OCI-LY1 (cell line): ENCODE measurements at regions not wholly inside any gene's neighbourhood (a gene's known extent, or its start where the extent isn't known, plus 50 kb on each side); places are given as distances from the start of the nearest gene placed in this dataset.

ENCODE experiments used
- H2AFZ ChIP-seq: fragments of 200-600 bp; sonication (generic), shearing (Covaris generic); 2 replicates; pipeline ENCODE4 v1.6.0; 2014; ENCODE audit warnings: antibody characterized with exemption, mild to moderate bottlenecking, low read length
- H3F3A ChIP-seq: fragments of 200-600 bp; sonication (generic), shearing (Covaris generic); 2 replicates; pipeline ENCODE4 v1.6.0; 2014; ENCODE audit warnings: mild to moderate bottlenecking, antibody characterized with exemption, low read length, moderate library complexity; ENCODE audit not compliant: insufficient read depth
- H3K27ac ChIP-seq: fragments of 200-600 bp; sonication (generic); 2 replicates; pipeline ENCODE4 v1.5.1; 2014; ENCODE audit warnings: low read length, mixed run types, mild to moderate bottlenecking, low read depth; ENCODE audit not compliant: poor library complexity, severe bottlenecking
- H3K27me3 ChIP-seq: fragments of 200-600 bp; sonication (generic); 2 replicates; pipeline ENCODE4 v1.6.0; 2014; ENCODE audit warnings: antibody characterized with exemption, mild to moderate bottlenecking, low read length, moderate library complexity; ENCODE audit not compliant: insufficient read depth
- H3K36me3 ChIP-seq: fragments of 200-600 bp; sonication (generic); 2 replicates; pipeline ENCODE4 v1.6.1; 2014; ENCODE audit warnings: mild to moderate bottlenecking, antibody characterized with exemption, low read length, moderate library complexity, mixed read lengths; ENCODE audit not compliant: insufficient read depth
- H3K4me1 ChIP-seq: fragments of 200-600 bp; sonication (generic); 2 replicates; pipeline ENCODE4 v1.5.1; 2014; ENCODE audit warnings: mild to moderate bottlenecking, low read length, moderate library complexity; ENCODE audit not compliant: insufficient read depth, severe bottlenecking
- H3K4me2 ChIP-seq: fragments of 200-600 bp; sonication (generic), shearing (Covaris generic); 2 replicates; pipeline ENCODE4 v1.6.1; 2014; ENCODE audit warnings: low read length
- H3K4me3 ChIP-seq: fragments of 200-600 bp; sonication (generic); 2 replicates; pipeline ENCODE4 v1.5.1; 2014; ENCODE audit warnings: low read length, low read depth, mild to moderate bottlenecking, mixed read lengths; ENCODE audit not compliant: poor library complexity, severe bottlenecking
- H3K79me2 ChIP-seq: fragments of 200-600 bp; shearing (Covaris generic); 2 replicates; pipeline ENCODE4 v1.6.1; 2016; ENCODE audit warnings: mixed run types, low read length, mixed read lengths; ENCODE audit not compliant: insufficient read depth
- H3K9ac ChIP-seq: fragments of 200-600 bp; sonication (generic), shearing (Covaris generic); 2 replicates; pipeline ENCODE4 v1.6.1; 2014; ENCODE audit warnings: mild to moderate bottlenecking, low read length, mixed read lengths
- H3K9me2 ChIP-seq: fragments of 200-600 bp; sonication (generic), shearing (Covaris generic); 2 replicates; pipeline ENCODE4 v1.6.1; 2014; ENCODE audit warnings: low read depth, mild to moderate bottlenecking, low read length, mixed read lengths
- H3K9me3 ChIP-seq: fragments of 200-600 bp; shearing (Covaris generic); 2 replicates; pipeline ENCODE4 v1.6.1; 2014; ENCODE audit warnings: low read length, mixed read lengths
- H4K20me1 ChIP-seq: fragments of 200-600 bp; sonication (generic), shearing (Covaris generic); 2 replicates; pipeline ENCODE4 v1.6.0; 2016; ENCODE audit warnings: mild to moderate bottlenecking, low read length; ENCODE audit not compliant: insufficient read depth
- EZH2 ChIP-seq: fragments of 200-600 bp; sonication (generic), shearing (Covaris generic); IDR thresholded peaks from 2 replicates; pipeline ENCODE4 v1.8.0; 2017; ENCODE audit warnings: borderline replicate concordance, mixed run types, mild to moderate bottlenecking, antibody characterized with exemption, low read length, moderate library complexity, mixed read lengths
- TF ChIP-seq, protein P1 (sequence below): fragments of 200-600 bp; sonication (generic), shearing (Covaris generic); IDR thresholded peaks from 2 replicates; pipeline ENCODE4 v1.5.1; 2017; ENCODE audit warnings: mild to moderate bottlenecking, antibody characterized with exemption, low read length, moderate library complexity, mixed read lengths

DNA sequence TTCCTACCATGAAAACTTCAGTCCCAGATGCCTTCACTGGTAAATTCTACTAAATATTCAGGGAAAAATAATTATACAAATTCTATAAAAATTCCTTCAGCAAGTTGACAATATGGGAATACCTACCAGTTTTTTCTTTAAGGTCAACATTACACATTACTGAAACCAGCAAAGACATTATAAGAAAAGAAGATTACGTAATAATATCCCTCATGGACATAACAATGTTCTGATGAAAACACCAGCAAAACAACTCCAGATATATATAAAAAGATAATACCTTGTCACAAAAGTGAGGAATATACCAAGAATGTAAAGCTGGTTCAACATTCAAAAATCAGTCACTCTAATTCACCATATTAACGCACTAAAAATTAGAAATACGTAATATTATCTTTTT, 507.9 kb downstream of the DMRTA1 start:
- Histone ChIP-seq H4K20me1 (no peaks in the 10 kb centered on the region), H3K27me3 (no peaks in the 10 kb centered on the region), H3K4me1 (no peaks in the 10 kb centered on the region), H3K9me2 (no peaks in the 10 kb centered on the region), H3K36me3 (no peaks in the 10 kb centered on the region), H3K9me3 (no peaks in the 10 kb centered on the region), H2AFZ (no peak overlapping the region), H3K4me2 (no peak overlapping the region), H3K9ac (no peak overlapping the region), H3K79me2 (no peaks in the 10 kb centered on the region), H3K4me3 (no peak overlapping the region), H3K27ac (no peak overlapping the region), H3F3A (no peaks in the 10 kb centered on the region)
- TF ChIP-seq EZH2, result no peak
- TF ChIP-seq, protein P1, sequence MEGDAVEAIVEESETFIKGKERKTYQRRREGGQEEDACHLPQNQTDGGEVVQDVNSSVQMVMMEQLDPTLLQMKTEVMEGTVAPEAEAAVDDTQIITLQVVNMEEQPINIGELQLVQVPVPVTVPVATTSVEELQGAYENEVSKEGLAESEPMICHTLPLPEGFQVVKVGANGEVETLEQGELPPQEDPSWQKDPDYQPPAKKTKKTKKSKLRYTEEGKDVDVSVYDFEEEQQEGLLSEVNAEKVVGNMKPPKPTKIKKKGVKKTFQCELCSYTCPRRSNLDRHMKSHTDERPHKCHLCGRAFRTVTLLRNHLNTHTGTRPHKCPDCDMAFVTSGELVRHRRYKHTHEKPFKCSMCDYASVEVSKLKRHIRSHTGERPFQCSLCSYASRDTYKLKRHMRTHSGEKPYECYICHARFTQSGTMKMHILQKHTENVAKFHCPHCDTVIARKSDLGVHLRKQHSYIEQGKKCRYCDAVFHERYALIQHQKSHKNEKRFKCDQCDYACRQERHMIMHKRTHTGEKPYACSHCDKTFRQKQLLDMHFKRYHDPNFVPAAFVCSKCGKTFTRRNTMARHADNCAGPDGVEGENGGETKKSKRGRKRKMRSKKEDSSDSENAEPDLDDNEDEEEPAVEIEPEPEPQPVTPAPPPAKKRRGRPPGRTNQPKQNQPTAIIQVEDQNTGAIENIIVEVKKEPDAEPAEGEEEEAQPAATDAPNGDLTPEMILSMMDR, result no peak

DNA sequence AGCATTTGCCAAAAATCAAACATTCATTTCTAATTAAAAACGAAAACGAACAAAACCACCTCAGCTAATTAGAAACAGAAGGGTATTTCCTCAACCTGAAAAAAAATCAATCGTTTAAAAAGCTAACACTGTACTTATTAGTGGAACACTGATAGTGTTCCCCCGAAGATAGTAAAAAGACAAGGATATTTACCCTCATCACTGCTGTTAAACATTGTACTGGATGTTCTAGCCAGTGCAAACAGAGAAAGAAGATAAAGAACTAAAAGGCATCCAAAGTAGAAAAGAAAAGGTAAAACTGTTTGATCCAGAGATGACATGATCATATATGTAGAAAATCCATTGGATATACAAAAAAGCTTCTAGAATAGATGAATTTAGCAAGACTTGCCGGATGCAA, 508.3 kb downstream of the DMRTA1 start:
- H3K9me3 ChIP-seq, result no peaks in the 10 kb centered on the region
- H3K4me2 ChIP-seq, result no peak overlapping the region
- no peak overlapping the region for H3K9ac ChIP-seq
- no peaks in the 10 kb centered on the region for H3K27me3 ChIP-seq
- no peaks in the 10 kb centered on the region for H3K79me2 ChIP-seq
- no peak overlapping the region for H3K27ac ChIP-seq
- no peak overlapping the region for H3K4me3 ChIP-seq
- no peaks in the 10 kb centered on the region for H3K36me3 ChIP-seq
- TF ChIP-seq, protein P1, result no peak
- TF ChIP-seq EZH2, result no peak
- H3K4me1 ChIP-seq, result no peaks in the 10 kb centered on the region
- no peak overlapping the region for H2AFZ ChIP-seq
- no peaks in the 10 kb centered on the region for H3F3A ChIP-seq
- no peaks in the 10 kb centered on the region for H4K20me1 ChIP-seq
- H3K9me2 ChIP-seq, result no peaks in the 10 kb centered on the region

DNA sequence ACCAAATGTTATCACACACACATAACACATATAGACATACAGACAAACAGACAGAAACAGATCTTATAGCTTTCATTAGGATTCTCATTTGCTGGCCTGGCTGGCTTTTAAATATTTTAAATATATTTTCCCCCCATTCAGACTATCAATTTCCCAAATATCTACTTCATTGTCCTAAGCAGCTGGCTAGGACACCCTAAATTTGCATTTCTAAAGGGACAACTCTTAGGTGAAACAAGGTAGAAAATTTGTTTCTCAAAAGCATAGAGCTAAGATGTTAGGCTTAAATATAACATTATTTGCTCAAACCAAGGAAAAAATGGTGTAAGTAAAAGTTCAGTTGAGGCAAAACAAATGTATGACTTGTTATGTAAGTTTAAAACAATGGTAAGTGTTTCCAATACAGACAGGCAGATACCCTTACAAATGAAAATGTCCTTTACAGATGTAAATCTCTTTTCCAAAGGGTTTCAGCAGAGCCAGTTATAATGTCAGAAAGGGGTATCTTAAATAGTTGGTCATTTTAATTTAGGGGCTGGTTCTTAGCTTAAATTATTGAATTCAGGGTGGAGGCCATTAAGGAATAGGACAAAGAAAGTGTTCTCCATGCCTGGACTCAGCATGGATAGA, 522.8 kb downstream of the DMRTA1 start:
- Histone ChIP-seq H4K20me1 (no peaks in the 10 kb centered on the region), H3K27ac (no peak overlapping the region), H3K4me3 (no peak overlapping the region), H3K9me3 (no peaks in the 10 kb centered on the region), H3K9me2 (no peaks in the 10 kb centered on the region), H3K4me2 (no peak overlapping the region), H3K27me3 (no peaks in the 10 kb centered on the region), H3K79me2 (no peaks in the 10 kb centered on the region), H3K9ac (no peak overlapping the region), H3K4me1 (no peaks in the 10 kb centered on the region), H3F3A (no peaks in the 10 kb centered on the region), H3K36me3 (no peaks in the 10 kb centered on the region), H2AFZ (no peak overlapping the region; the same call in 1 of the 2 replicates)
- no peak for TF ChIP-seq EZH2
- TF ChIP-seq, protein P1, result no peak
